Raji (cell line): ENCODE measurements at regions not wholly inside any gene's neighbourhood (a gene's known extent, or its start where the extent isn't known, plus 50 kb on each side); places are given as distances from the start of the nearest gene placed in this dataset.

ENCODE experiments used
- POLR2A ChIP-seq: IDR thresholded peaks from 2 replicates; pipeline ENCODE4 v1.6.1; 2011; ENCODE audit warnings: low read depth, low read length, control low read depth; ENCODE audit not compliant: insufficient read depth

DNA sequence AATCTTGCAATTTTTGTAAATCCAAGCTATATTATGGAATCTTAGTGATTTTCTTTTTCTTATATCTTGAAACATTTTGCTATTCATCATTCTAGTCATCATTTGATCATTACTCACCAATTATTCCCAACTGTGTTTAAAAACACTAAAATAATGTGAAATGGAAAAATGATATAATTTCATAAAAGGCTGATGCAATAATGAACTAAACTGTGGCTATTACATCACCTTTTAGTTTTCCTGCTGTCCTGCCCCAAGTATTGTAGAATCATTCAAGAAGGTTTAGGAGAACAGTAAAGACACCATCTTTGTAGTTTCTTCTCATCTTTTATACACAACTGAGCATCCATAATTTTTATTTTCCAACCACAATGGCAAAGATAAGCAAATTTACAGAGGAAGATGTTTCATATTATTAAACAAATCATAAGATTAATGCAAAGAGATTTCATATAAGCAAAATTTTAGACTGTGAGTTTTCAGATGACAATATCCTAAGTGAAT, 431.0 kb upstream of the SLC30A5 start:
- TF ChIP-seq POLR2A, result no peak

DNA sequence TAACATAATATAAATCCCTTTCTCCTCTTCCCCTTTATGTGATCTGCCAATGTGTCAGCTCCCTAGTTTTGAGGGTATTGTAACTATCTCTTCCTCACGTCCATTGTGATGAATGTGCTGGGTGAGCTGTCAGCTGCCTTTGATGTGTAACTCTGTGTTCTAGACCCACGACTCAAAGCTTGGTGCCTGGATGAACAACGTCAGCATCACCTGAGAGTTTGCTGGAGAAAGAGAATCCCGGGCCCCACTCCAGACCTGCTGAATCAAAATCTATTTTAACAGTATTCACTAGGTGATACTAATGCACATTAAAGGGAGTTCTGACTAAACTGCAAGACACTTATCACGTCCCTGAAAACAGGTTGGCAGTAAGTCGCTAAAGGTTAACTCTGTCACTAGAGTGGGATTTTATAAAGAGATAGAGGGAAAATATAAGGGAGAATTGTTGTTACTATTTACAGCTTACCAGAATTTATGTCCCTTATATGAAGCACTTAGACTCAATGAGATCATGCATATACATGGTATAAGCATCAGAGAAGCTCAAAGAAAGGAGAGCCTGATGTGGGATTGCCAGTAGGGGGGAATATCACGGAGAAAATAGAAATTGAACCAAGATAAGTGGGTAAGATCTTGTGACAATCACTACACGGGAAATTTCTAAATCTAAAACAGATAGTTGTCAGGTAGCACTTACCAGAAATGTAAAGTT, 423.8 kb upstream of the SLC30A5 start:
- no peak for TF ChIP-seq POLR2A

DNA sequence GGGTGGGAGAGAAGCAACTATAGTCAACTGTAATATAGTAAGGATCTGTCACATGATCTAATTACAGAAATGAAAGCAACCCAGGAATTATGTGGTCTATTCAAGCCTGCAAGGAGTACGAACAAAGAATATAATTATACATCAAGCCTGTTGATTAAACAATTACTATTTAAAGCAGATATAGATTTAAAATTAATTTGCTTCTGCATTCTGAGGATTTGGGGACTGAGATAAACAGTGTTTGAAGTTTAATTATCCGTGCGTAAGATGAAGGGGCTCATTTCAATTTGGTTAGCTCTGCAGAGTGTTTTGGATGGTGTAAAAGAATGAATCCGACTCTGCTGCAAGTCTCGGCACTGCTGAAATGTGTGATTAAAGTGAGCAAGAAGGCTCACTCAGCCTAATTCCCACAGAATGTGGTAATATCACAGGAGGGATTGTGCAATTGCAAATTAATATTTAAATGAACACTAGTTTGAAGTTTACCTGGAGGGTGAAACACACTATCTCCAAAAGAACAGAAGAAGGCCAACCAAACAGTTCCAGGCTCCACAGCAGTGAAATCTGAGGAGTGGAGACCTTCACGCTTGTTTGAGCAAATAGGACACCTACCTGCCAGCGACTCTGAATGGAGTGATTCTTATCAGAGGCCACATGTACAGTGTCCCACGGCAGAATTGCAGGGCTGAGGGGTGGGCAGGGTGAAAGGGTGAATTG, 420.6 kb upstream of the SLC30A5 start:
- no peak for TF ChIP-seq POLR2A

DNA sequence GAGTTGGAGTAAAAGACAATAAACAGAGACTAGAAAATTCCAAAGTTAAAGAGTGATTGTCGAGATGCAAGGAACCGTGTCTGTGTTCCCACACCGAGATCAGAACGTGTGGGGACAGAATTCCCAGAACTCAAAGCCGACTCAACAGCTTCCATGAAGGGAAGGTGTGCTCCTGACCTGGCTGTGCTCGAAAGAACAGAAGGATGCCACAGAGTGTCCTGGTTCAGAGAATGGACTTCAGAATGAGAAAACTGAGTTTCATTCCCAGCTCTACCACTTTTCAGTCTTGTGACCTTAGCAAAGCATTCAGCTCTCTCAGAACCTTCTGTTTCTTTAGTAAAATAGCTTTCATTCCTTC, 420.0 kb upstream of the SLC30A5 start:
- TF ChIP-seq POLR2A, result no peak

DNA sequence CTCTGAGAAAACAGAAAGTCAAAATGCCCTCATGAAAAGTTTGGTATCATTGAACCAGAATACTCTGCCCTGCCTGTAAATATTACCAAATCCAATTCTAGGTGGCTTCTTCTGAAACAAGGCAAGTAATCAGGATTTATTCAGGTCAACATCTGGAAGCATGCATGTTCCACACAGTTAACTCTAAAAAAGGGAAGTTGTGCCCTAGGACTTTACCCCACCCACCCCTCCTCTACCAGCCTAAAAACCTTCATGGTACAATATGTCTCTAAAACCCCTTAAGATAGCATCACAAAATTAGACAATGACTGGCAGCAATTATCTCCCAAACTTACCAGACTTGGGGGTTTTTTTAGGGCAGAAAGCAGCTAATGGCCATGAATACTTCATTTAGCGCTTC, 414.8 kb upstream of the SLC30A5 start:
- no peak for TF ChIP-seq POLR2A

DNA sequence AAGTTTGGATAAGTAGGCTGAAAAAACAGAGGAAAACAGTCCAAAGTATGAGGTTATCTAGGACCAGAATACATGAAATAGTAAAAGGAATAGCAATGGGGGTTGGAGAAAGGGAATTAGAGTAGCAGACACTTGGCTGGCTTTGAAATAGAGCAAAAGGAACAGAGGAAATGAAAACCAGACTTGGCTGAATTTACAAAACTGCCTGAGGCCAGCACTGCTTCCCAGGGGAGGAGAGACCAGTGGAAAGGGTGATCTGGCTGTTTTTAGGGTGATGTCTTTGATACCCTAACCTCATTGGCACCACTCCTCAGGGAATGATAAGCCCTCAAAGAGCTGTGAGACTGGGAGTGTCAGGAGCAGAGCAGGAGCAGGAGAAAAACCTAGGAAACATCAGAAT, 413.4 kb upstream of the SLC30A5 start:
- TF ChIP-seq POLR2A, result no peak

DNA sequence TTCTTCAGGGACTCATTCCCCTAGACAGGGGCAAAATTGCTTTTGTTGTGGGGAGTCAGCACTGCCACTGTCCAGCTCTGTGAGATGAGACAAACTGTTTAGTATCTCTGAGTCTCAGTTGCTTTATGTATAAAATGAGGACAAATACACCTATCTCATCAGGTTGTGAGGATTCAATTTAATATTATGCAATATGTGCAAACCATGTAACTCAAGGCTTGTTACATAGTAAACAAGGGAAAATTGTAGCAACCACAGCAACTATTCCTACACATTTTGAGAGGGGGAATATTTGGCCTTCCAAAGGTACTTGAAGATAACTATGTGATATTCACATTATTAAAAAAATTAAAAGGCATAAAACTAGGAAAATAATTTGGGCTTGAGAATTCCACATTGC, 411.9 kb upstream of the SLC30A5 start:
- TF ChIP-seq POLR2A, result no peak

DNA sequence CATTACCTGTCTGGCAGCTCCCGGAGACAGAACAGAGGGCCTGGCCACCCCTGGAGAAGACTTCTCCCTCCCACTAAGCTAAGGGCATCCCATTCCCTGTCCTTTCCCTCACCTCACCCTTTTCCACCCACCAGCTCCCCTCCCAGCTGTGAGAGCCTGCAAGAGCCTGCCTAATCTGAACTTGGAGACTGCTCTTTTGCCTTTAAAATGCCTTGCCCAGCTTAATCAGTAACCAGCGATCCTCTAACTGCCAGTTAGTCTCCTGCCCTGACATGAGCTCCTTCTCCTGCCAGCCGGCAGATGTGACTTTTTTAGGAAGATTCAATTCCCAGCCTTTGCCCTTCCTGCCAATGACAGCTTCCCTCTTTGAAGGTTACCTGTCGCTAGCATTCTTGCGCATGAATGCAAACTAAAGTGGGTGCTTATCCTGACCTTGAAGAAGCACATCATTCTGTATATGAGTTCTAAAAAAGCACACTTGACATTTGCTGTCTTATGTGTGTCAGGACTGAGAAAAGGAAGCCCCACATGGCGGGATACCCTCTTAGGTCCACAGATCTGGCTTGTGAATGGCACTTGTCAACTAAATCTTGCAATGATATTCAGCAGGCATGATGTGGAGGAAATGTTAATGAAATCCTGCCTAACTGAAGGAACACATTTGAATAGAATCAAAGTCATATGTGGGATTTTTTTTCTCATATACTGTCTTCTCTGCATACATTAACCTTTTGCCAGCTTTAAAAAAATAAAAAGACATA, 411.2 kb upstream of the SLC30A5 start:
- no peak for TF ChIP-seq POLR2A

DNA sequence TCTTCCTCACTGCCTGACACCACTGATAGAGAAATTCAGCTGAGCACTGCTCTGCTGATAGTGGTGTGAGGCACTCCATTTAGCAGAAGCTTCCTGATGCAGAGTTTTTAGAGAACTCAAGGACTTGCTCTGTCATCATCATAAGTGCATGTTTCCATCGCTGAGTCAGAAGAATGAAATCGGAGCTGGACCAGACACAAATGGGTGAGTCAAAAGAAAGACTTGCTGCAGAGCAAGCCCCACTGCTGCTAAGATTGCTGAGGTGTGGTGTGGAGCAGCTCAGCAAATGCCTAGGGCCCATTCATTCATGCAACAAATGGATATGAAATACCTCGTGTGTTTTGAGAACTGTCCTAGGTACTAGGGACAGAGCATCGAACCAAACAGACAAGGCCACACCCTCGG, 410.2 kb upstream of the SLC30A5 start:
- no peak for TF ChIP-seq POLR2A

DNA sequence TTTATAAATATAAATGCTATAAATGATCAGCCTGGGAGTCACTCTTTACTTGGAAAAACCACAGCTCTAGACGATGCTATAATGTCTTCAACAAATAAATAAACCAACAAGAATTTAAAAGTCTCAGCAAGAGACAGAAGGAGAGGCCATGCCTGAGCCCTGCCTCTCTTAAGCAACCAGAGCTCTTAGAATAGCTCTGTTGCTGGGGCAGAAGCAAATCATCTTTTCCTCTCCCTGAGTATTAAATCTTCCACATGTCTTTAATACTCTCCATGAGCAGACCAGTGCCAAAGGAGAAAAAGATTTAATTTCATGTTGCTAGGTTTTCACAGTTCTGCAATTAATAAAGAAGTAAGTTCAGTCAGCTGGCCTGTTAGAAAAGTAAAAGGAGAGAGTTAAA, 408.0 kb upstream of the SLC30A5 start:
- no peak for TF ChIP-seq POLR2A

DNA sequence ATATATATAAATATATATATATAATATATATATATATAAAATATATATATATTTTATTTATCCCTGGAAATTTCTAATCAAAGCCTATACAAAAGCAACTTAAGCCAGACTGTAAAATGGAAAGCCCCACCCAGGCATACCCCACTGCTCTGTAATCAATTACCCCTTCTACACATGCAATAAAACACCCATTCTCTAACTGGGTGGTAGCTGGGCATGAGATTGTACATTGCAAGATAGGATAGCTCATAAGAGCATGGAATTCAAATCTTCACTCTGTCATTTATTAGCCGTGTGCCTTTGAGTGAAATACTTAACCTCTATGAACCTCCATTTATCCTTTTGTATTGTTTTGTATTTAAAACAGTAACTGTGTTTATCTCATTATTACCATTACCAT, 405.3 kb upstream of the SLC30A5 start:
- TF ChIP-seq POLR2A, result no peak

DNA sequence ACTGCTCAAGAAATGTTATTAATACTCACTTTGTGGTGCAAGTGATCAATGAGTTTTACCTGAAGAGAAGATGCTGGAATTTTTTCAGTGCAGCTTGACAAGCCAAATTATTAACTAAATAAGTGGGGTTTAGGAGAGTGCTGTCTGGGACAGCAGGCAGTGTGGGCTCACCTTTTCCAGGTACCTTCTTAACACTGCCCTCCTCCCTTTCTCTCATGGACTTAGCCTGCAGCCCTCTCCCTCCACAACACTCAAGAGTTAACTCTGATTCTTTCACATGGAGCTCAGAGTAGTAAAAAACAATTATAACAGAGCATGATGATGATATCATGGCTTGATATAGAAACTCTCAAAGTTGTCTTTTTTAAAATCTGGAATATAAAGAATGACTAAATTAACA, 404.8 kb upstream of the SLC30A5 start:
- no peak for TF ChIP-seq POLR2A

DNA sequence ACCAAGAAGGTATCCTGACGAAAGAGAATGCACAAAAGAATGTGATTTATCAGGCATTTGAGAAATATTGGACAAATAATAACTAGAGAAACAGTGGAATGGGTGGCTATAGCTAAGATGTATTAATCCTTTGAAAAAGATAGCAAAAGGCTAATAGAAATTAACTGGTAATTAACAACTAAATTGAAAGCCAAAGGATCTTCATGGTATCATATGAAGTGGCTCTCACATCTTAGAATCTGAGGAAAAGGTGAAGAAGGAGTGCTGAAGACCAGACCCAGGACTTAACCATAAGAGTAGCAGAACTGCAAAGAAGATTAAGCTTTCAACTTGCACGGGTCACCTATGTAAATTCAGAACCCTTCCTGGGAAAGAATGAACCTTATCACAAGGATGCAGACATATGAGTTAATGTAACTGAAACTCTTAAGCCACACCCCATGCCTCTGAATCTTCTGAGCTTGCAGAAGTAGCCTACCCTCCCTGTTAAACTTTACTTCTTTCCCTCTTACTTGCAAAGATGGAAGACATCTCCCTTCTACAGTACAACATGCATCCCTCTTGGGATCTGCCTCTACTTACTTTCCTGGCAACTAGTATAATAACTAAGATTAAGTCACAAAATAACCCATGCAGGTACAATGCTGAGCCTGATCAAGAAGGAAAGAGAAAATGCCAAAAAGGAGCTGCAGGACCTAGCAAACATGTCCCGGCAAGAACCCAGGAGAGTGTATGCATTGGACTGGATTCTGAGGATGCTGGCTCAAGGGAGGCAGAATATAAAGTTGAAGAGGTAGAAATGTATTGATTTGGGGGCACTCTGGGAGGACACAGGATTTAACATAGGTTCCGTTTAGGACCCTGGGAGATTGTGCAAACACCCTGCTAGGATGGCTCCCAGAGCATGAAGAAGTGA, 395.5 kb upstream of the SLC30A5 start:
- no peak for TF ChIP-seq POLR2A

DNA sequence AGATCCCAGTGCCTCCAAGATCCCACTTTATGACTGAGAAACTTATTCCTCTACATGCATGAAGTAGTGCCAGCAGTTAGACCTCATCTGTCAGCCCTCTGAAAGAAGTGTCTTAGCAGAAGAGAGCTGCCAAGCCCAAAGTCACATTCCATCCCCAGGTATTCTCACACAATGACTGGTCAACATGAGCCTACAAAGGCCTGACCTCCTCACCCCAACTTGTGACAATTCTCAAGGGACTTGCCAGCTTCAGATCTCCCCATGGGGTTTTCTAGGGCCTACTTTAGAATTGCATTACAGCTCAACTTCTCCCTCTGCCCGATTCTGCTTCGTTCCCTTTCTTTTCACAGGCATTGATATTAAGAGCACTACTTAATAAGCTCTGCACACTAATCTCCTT, 393.8 kb upstream of the SLC30A5 start:
- no peak for TF ChIP-seq POLR2A

DNA sequence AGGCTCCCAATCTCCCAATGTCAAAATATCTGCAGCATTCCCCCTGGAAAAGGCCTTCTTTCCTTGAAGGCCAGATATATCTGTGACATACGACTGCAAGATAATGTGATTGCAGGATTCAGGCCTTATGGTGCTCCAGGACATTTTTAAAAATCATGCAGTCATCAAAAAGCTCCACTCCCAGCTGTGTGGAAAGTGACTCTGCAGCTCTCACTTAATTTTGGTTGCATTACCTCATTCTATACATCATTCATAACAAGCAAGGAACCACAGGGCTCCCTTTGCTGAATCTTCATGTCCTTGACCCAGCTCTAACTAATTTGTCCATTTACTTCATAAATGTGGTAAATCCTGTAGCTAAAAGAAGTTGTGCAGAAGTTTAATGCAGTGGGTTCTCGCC, 386.2 kb upstream of the SLC30A5 start:
- TF ChIP-seq POLR2A, result no peak
